ENCODE measurements at regions not wholly inside any gene's neighbourhood (a gene's known extent, or its start where the extent isn't known, plus 50 kb on each side); places are given as distances from the start of the nearest gene placed in this dataset.
"Not testable (repeated sequence)": the region's sequence is repeated elsewhere in the genome, so short reads cannot be mapped to it uniquely, and the experiment has no call there.

- DNase-seq, result not testable (repeated sequence)
Observed at GRCh38 chr1:161454865-161455707, 50.2 kb upstream of the FCGR2A start.

- DNase-seq, result not testable (repeated sequence)
Observed at GRCh38 chr1:161453950-161454864, 51.0 kb upstream of the FCGR2A start.

GRCh38 chr1:161451698-161452348 lies 53.4 kb upstream of the FCGR2A start:
- not testable (repeated sequence) for DNase-seq

- not testable (repeated sequence) for DNase-seq
Observed at GRCh38 chr1:161447760-161448332, 57.4 kb upstream of the FCGR2A start.

- not testable (repeated sequence) for DNase-seq
Observed at GRCh38 chr1:161447040-161447759, 58.1 kb upstream of the FCGR2A start.

GRCh38 chr1:161444725-161445124 lies 60.5 kb upstream of the FCGR2A start:
- DNase-seq, result not testable (repeated sequence)

GRCh38 chr1:161444255-161444654 lies 61.0 kb upstream of the FCGR2A start:
- DNase-seq, result not testable (repeated sequence)

- DNase-seq, result peak; percentile 59
Observed at GRCh38 chr1:161440312-161440894, 64.9 kb upstream of the FCGR2A start.

- DNase-seq, result no peak
Observed at GRCh38 chr1:161439280-161440232, 65.7 kb upstream of the FCGR2A start.

- not testable (repeated sequence) for DNase-seq
Observed at GRCh38 chr1:161433191-161433590, 65.5 kb upstream of the CFAP126 start.

- DNase-seq, result no peak
Observed at GRCh38 chr1:161432091-161432490, 64.4 kb upstream of the CFAP126 start.

GRCh38 chr1:161427733-161428516 lies 60.2 kb upstream of the CFAP126 start:
- no peak for DNase-seq

- DNase-seq, result not testable (repeated sequence)
Observed at GRCh38 chr1:161422914-161423313, 55.2 kb upstream of the CFAP126 start.

- DNase-seq, result no peak
Observed at GRCh38 chr1:161421456-161421855, 53.8 kb upstream of the CFAP126 start.

GRCh38 chr1:161420763-161421455 lies 53.2 kb upstream of the CFAP126 start:
- DNase-seq, result no peak

GRCh38 chr1:161417536-161417935 lies 49.9 kb upstream of the CFAP126 start:
- not testable (repeated sequence) for DNase-seq
